Keratinocyte (primary cell): ENCODE measurements at regions not wholly inside any gene's neighbourhood (a gene's known extent, or its start where the extent isn't known, plus 50 kb on each side); places are given as distances from the start of the nearest gene placed in this dataset.

ENCODE experiments used
- EZH2 ChIP-seq: IDR thresholded peaks from one replicate; pipeline ENCODE4 v1.6.1; 2012; ENCODE audit warnings: inconsistent platforms, mild to moderate bottlenecking, low read length, moderate library complexity
- TF ChIP-seq, protein P1 (sequence below), 3 experiments: IDR thresholded peaks in 1 of 3; conservative IDR thresholded peaks in 1 of 3; optimal IDR thresholded peaks in 1 of 3; 2 replicates in 2 of 3; 3 replicates in 1 of 3; pipeline versions ENCODE3 to v1.5.1; 2011; ENCODE audit warnings: low read length in 3 of 3, mild to moderate bottlenecking in 3 of 3, moderate library complexity in 2 of 3, control low read depth in 1 of 3, inconsistent platforms in 1 of 3; ENCODE audit not compliant: insufficient read depth in 2 of 3; ENCODE audit errors: extremely low read depth in 1 of 3

DNA sequence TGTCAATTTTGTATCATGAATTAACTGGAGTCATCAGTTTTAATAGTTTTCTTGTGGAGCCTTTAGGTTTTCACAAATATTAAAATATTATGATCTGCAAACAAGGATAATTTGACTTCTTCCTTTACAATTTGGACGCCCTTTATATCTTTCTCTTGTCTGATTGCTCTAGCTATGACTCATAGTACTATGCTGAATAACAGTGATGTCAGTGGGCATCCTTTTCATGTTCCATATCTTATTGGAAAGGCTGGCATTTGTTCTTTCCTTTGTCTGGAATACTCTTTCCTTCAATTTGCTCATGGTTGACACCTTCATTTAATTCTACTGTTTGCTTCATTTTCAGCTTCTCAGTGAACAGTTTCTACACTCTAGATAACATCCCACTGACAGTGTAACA is 1129.3 kb downstream of the SLITRK5 start:
- TF ChIP-seq, protein P1, sequence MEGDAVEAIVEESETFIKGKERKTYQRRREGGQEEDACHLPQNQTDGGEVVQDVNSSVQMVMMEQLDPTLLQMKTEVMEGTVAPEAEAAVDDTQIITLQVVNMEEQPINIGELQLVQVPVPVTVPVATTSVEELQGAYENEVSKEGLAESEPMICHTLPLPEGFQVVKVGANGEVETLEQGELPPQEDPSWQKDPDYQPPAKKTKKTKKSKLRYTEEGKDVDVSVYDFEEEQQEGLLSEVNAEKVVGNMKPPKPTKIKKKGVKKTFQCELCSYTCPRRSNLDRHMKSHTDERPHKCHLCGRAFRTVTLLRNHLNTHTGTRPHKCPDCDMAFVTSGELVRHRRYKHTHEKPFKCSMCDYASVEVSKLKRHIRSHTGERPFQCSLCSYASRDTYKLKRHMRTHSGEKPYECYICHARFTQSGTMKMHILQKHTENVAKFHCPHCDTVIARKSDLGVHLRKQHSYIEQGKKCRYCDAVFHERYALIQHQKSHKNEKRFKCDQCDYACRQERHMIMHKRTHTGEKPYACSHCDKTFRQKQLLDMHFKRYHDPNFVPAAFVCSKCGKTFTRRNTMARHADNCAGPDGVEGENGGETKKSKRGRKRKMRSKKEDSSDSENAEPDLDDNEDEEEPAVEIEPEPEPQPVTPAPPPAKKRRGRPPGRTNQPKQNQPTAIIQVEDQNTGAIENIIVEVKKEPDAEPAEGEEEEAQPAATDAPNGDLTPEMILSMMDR (optimal IDR thresholded peaks at IDR 0.05 in 1 of 3, IDR thresholded peaks at IDR 0.05 in 1 of 3, conservative IDR thresholded peaks at IDR 0.05 in 1 of 3; ENCODE audit: extremely low read depth in 1 of 3, insufficient read depth in 2 of 3, low read length in 3 of 3): no peak
- TF ChIP-seq EZH2: no peak
